Loucy (cell line): ENCODE measurements at regions not wholly inside any gene's neighbourhood (a gene's known extent, or its start where the extent isn't known, plus 50 kb on each side); places are given as distances from the start of the nearest gene placed in this dataset.

Source experiments
- H2AFZ ChIP-seq: fragments of 200-600 bp; sonication (generic); 2 replicates; pipeline ENCODE4 v1.6.0; 2016; ENCODE audit warnings: antibody characterized with exemption, mild to moderate bottlenecking, low read length, moderate library complexity
- H3F3A ChIP-seq: fragments of 200-600 bp; 2 replicates; pipeline ENCODE4 v1.6.0; 2016; ENCODE audit warnings: antibody characterized with exemption, low read depth, mild to moderate bottlenecking
- H3K27me3 ChIP-seq: fragments of 200-600 bp; sonication (generic); 2 replicates; pipeline ENCODE4 v1.6.1; 2014; ENCODE audit warnings: low read length, mild to moderate bottlenecking; ENCODE audit not compliant: insufficient read depth, poor library complexity, severe bottlenecking
- H3K36me3 ChIP-seq: fragments of 200-600 bp; sonication (generic); 2 replicates; pipeline ENCODE4 v1.6.1; 2016; ENCODE audit warnings: low read length; ENCODE audit not compliant: insufficient read depth
- H3K4me1 ChIP-seq: fragments of 200-600 bp; sonication (generic); 2 replicates; pipeline ENCODE4 v1.5.1; 2014; ENCODE audit warnings: low read length, mild to moderate bottlenecking; ENCODE audit not compliant: insufficient read depth, poor library complexity, severe bottlenecking
- H3K4me2 ChIP-seq: fragments of 200-600 bp; sonication (generic); 2 replicates; pipeline ENCODE4 v1.6.0; 2014; ENCODE audit warnings: antibody characterized with exemption, low read length, low read depth, mild to moderate bottlenecking; ENCODE audit not compliant: poor library complexity, severe bottlenecking
- H3K4me3 ChIP-seq: fragments of 200-600 bp; sonication (generic); 2 replicates; pipeline ENCODE4 v1.5.1; 2014; ENCODE audit warnings: low read length, mild to moderate bottlenecking, mixed read lengths; ENCODE audit not compliant: poor library complexity, severe bottlenecking
- H3K79me2 ChIP-seq: fragments of 200-600 bp; sonication (generic); 2 replicates; pipeline ENCODE4 v1.6.1; 2014; ENCODE audit warnings: low read length; ENCODE audit not compliant: insufficient read depth
- H3K9ac ChIP-seq: fragments of 200-600 bp; sonication (generic); 2 replicates; pipeline ENCODE4 v1.6.0; 2014; ENCODE audit warnings: mild to moderate bottlenecking, low read depth, low read length, moderate library complexity; ENCODE audit not compliant: poor library complexity, severe bottlenecking
- H3K9me2 ChIP-seq: fragments of 200-600 bp; sonication (generic); replicated peaks from 2 replicates; pipeline ENCODE4 v1.6.1; 2016; ENCODE audit warnings: low read depth, low read length, mixed read lengths
- H3K9me3 ChIP-seq: fragments of 200-600 bp; sonication (generic); 2 replicates; pipeline ENCODE4 v1.6.1; 2014; ENCODE audit warnings: mild to moderate bottlenecking, antibody characterized with exemption, low read length, low read depth; ENCODE audit not compliant: insufficient read depth
- H4K20me1 ChIP-seq: fragments of 200-600 bp; sonication (generic); 2 replicates; pipeline ENCODE4 v1.6.0; 2014; ENCODE audit warnings: antibody characterized with exemption, low read length, mild to moderate bottlenecking; ENCODE audit not compliant: insufficient read depth, poor library complexity, severe bottlenecking
- CTCF ChIP-seq: fragments of 200-600 bp; sonication (generic); conservative IDR thresholded peaks from 2 replicates; pipeline ENCODE4 v1.5.1; 2014; ENCODE audit warnings: mild to moderate bottlenecking, antibody characterized with exemption, low read length
- EZH2phosphoT487 ChIP-seq: fragments of 200-600 bp; IDR thresholded peaks from 2 replicates; pipeline ENCODE4 v1.6.1; 2018; ENCODE audit warnings: antibody characterized with exemption, mild to moderate bottlenecking, moderate library complexity, borderline replicate concordance

- H3K36me3 ChIP-seq = no peaks in the 10 kb centered on the region
- no peak overlapping the region for H2AFZ ChIP-seq
- H3K4me1 ChIP-seq = no peaks in the 10 kb centered on the region
- H3K79me2 ChIP-seq = no peaks in the 10 kb centered on the region
- no peaks in the 10 kb centered on the region for H4K20me1 ChIP-seq
- H3K9me2 ChIP-seq = no peaks in the 10 kb centered on the region
- no peaks in the 10 kb centered on the region for H3K27me3 ChIP-seq
- TF ChIP-seq CTCF (no peak), EZH2phosphoT487 (no peak)
- no peaks in the 10 kb centered on the region for H3K9me3 ChIP-seq
- H3K4me3 ChIP-seq = no peak overlapping the region
- H3F3A ChIP-seq = no peaks in the 10 kb centered on the region
- no peak overlapping the region for H3K9ac ChIP-seq
- H3K4me2 ChIP-seq = no peak overlapping the region
These were observed 545.0 kb upstream of the FBXO33 start for GRCh38 chr14:39977198-39977597.

DNA sequence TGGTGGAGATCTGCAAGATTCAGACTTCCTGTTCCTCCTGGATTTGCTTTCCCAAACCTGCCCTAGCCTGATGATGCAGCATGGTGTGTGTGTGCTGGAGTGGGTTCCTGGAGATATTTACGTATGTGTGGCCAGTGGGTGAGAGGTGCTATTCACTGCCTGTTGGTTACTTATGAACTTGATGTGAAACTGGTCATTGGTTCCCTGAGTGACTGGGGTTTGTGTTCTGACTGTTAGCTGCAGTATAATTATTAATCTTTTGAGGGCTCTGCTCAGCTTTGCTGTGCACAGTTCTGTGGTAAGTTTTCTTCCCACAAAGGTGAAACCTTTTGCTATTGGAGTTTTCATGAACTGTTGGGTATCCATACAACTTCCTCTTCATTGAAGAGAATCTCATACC is 541.8 kb upstream of the FBXO33 start:
- H3K4me2 ChIP-seq = no peak overlapping the region

GRCh38 chr14:39972704-39973103 is 540.5 kb upstream of the FBXO33 start:
- Histone ChIP-seq H3F3A (no peaks in the 10 kb centered on the region), H3K79me2 (no peaks in the 10 kb centered on the region), H3K9me3 (no peaks in the 10 kb centered on the region), H3K9me2 (no peaks in the 10 kb centered on the region), H2AFZ (no peak overlapping the region), H4K20me1 (no peaks in the 10 kb centered on the region), H3K4me2 (no peak overlapping the region), H3K4me1 (no peaks in the 10 kb centered on the region), H3K27me3 (no peaks in the 10 kb centered on the region), H3K9ac (no peak overlapping the region), H3K36me3 (no peaks in the 10 kb centered on the region), H3K4me3 (no peak overlapping the region)
- TF ChIP-seq CTCF (no peak), EZH2phosphoT487 (no peak)

More for the DNA sequence above, 541.8 kb upstream of the FBXO33 start:
- Histone ChIP-seq H2AFZ (no peak overlapping the region), H3K4me1 (no peaks in the 10 kb centered on the region), H3K9ac (no peak overlapping the region), H3K36me3 (no peaks in the 10 kb centered on the region), H3K9me2 (no peaks in the 10 kb centered on the region), H3K27me3 (no peaks in the 10 kb centered on the region), H3K4me3 (no peak overlapping the region), H4K20me1 (no peaks in the 10 kb centered on the region), H3K9me3 (no peaks in the 10 kb centered on the region), H3F3A (no peaks in the 10 kb centered on the region), H3K79me2 (no peaks in the 10 kb centered on the region)
- no peak for TF ChIP-seq CTCF
- no peak for TF ChIP-seq EZH2phosphoT487
